Kidney (tissue), 13 donors: ENCODE measurements at regions not wholly inside any gene's neighbourhood (a gene's known extent, or its start where the extent isn't known, plus 50 kb on each side); places are given as distances from the start of the nearest gene placed in this dataset.

ENCODE experiments used
- DNase-seq, 5 donors: peaks; one replicate each; pipeline ENCODE4 v3.0.0-alpha.2; 2013 to 2020
- FAIRE-seq: peaks from 2 replicates; lab custom pipeline; 2012; peaks lifted over from hg19 to GRCh38; lab: Jason Lieb, UNC
- H3K27ac ChIP-seq, 2 donors: one replicate each; pipeline ENCODE4 v1.7.0; 2013; ENCODE audit warnings: low read depth in 2 of 2, low read length in 2 of 2, inconsistent platforms in 1 of 2
- H3K27me3 ChIP-seq: one replicate; pipeline ENCODE4 v1.7.1; 2013; ENCODE audit warnings: low read length, inconsistent platforms; ENCODE audit not compliant: control insufficient read depth, insufficient read depth
- H3K36me3 ChIP-seq, 3 donors: one replicate each; pipeline versions ENCODE4 v1.7.0 to v1.7.1; 2013; ENCODE audit warnings: low read length in 3 of 3, control low read depth in 1 of 3, inconsistent platforms in 1 of 3; ENCODE audit not compliant: insufficient read depth in 3 of 3, control insufficient read depth in 2 of 3
- H3K4me1 ChIP-seq, 3 donors: one replicate each; pipeline versions ENCODE4 v1.7.0 to v1.7.1; 2013; ENCODE audit warnings: low read length in 3 of 3, inconsistent platforms in 1 of 3, low read depth in 1 of 3; ENCODE audit not compliant: control insufficient read depth in 2 of 3, insufficient read depth in 2 of 3
- H3K4me3 ChIP-seq, 3 donors: one replicate each; pipeline versions ENCODE4 v1.7.0 to v1.8.1; 2013; ENCODE audit warnings: low read length in 3 of 3, control low read depth in 1 of 3, inconsistent platforms in 1 of 3
- H3K9ac ChIP-seq, 3 donors: one replicate each; pipeline versions ENCODE4 v1.7.0 to v1.7.1; 2013; ENCODE audit warnings: low read length in 3 of 3, control low read depth in 1 of 3, inconsistent platforms in 1 of 3
- H3K9me3 ChIP-seq, 3 donors: one replicate each; pipeline versions ENCODE4 v1.7.0 to v1.7.1; 2013; ENCODE audit warnings: low read length in 3 of 3, control low read depth in 1 of 3, inconsistent platforms in 1 of 3; ENCODE audit not compliant: control insufficient read depth in 2 of 3, insufficient read depth in 1 of 3
- intact Hi-C: fragments of 100-400 bp; cut with DNase I; formaldehyde crosslinking; loops from one replicate; pipeline ENCODE4 v1.11.1; 2022
- TF ChIP-seq, protein P1 (sequence below): IDR thresholded peaks from 3 replicates; pipeline ENCODE4 v1.5.1; 2012; ENCODE audit warnings: mild to moderate bottlenecking, moderate library complexity, borderline replicate concordance; ENCODE audit not compliant: insufficient read depth; ENCODE audit errors: extremely low read depth
- donor health status: control.
- donor health status: control.
- donor health status: control.
- donor health status: control.
- donor health status: control.
- donor health status: DM: yes; HTN: yes; CAD: no.
- donor health status: Normal renal cell carcinoma (clear cell type).

GRCh38 chr7:88661921-88662320, 97.6 kb upstream of the ZNF804B start:
- TF ChIP-seq, protein P1, sequence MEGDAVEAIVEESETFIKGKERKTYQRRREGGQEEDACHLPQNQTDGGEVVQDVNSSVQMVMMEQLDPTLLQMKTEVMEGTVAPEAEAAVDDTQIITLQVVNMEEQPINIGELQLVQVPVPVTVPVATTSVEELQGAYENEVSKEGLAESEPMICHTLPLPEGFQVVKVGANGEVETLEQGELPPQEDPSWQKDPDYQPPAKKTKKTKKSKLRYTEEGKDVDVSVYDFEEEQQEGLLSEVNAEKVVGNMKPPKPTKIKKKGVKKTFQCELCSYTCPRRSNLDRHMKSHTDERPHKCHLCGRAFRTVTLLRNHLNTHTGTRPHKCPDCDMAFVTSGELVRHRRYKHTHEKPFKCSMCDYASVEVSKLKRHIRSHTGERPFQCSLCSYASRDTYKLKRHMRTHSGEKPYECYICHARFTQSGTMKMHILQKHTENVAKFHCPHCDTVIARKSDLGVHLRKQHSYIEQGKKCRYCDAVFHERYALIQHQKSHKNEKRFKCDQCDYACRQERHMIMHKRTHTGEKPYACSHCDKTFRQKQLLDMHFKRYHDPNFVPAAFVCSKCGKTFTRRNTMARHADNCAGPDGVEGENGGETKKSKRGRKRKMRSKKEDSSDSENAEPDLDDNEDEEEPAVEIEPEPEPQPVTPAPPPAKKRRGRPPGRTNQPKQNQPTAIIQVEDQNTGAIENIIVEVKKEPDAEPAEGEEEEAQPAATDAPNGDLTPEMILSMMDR: no peak
- DNase-seq (no peak), FAIRE-seq (no peak)
- no peaks in the 10 kb centered on the region for H3K9me3 ChIP-seq
- no peak overlapping the region for H3K4me3 ChIP-seq
- no peaks in the 10 kb centered on the region for H3K36me3 ChIP-seq
- intact Hi-C loops: no loop called here
- H3K4me1 ChIP-seq: no peaks in the 10 kb centered on the region
- H3K9ac ChIP-seq: no peak overlapping the region
- H3K27ac ChIP-seq: no peak overlapping the region
- no peaks in the 10 kb centered on the region for H3K27me3 ChIP-seq

- no peak overlapping the region for H3K27ac ChIP-seq
- TF ChIP-seq, protein P1: no peak
- no peaks in the 10 kb centered on the region for H3K4me1 ChIP-seq
- intact Hi-C loops: no loop called here
- FAIRE-seq (no peak), DNase-seq (no peak)
- H3K4me3 ChIP-seq: no peak overlapping the region
- no peaks in the 10 kb centered on the region for H3K36me3 ChIP-seq
- H3K9me3 ChIP-seq: no peaks in the 10 kb centered on the region
- no peaks in the 10 kb centered on the region for H3K27me3 ChIP-seq
- H3K9ac ChIP-seq: no peak overlapping the region
Measured at GRCh38 chr7:88647825-88648224, 111.7 kb upstream of the ZNF804B start.

DNA sequence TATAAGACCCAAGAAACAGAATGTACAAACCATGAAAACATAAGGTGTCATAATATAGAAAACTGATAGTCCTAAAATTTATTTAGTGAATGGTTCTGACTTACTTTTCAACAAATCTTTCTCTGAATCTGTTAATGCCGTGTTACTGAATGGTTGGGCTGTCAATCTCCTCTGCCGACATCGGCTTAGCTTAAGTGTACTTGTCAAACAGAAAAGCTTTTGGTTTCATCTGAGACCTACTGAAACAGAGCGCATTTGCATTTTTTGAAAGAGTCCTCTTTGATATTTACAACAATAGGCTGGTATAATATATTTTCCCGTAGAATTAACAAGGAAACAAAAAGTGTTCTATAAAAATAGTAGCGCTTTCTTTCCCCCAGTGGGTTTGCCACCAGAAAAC, 120.9 kb upstream of the ZNF804B start:
- Histone ChIP-seq H3K36me3 (no peaks in the 10 kb centered on the region), H3K4me3 (no peak overlapping the region), H3K4me1 (no peaks in the 10 kb centered on the region), H3K9ac (no peak overlapping the region), H3K9me3 (peaks cover 0 to 2% (median 0%) of the 10 kb centered on the region in 3 donors), H3K27ac (no peak overlapping the region), H3K27me3 (no peaks in the 10 kb centered on the region)
- intact Hi-C loops: no loop called here
- TF ChIP-seq, protein P1: no peak
- FAIRE-seq (no peak), DNase-seq (no peak)

- TF ChIP-seq, protein P1: no peak
- no peak for DNase-seq
- intact Hi-C loops: no loop called here
- Histone ChIP-seq H3K27me3 (no peaks in the 10 kb centered on the region), H3K9me3 (peaks cover 0 to 2% (median 0%) of the 10 kb centered on the region in 3 donors), H3K27ac (no peak overlapping the region), H3K4me3 (no peak overlapping the region), H3K4me1 (no peaks in the 10 kb centered on the region), H3K9ac (no peak overlapping the region), H3K36me3 (no peaks in the 10 kb centered on the region)
- FAIRE-seq: peak; percentile 87
Measured at GRCh38 chr7:88637795-88638194, 121.7 kb upstream of the ZNF804B start.
